Stimulated activated CD4-positive, alpha-beta T cell treated with anti-CD3 and anti-CD28 coated beads, TNF-alpha, amount 100 ng/mL, for 1 hour (primary cell): ENCODE measurements at regions not wholly inside any gene's neighbourhood (a gene's known extent, or its start where the extent isn't known, plus 50 kb on each side); places are given as distances from the start of the nearest gene placed in this dataset.

Source experiments
- DNase-seq, 3 donors: peaks; one replicate each; pipeline ENCODE4 v3.0.0-alpha.2; 2020; ENCODE audit warnings: low read depth in 3 of 3, low spot score in 1 of 3

DNA sequence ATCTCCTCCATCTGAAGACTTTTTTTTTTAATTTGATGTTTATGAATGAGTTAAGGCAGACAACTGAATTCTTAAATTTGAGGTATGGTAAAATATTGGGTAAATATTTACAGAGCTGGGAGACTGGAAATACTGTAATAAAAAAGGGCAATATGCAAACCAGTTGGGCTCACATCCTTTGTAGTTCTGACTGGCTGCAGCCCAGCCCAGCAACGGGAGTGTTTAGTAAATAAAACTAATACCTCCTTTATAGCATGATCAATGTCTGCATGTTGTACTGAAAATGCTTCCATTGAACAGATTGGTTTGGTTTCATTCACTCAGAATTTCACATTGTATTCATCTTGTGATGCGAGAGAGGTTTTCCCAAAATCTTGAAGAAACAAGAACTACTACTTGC, 365.0 kb downstream of the DMRT2 start:
- no peak for DNase-seq

DNA sequence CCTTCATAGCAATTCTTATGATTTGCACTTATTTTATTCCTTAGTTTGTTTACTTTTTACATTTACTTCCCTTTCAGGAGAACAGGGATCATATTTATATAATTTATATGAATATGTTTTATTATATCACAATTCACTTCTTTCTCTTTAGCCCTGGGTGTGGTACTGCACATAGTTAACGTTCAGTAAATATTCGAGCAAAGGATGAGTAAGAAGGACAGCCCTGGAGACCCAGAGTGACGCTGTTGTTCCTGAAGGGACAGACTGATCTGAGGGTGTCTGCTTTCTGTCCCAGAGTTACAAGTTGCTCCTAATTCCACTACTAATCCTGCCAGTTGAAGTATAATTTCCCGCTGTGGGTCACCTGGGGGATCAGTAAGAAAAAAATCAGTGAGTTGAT, 366.1 kb downstream of the DMRT2 start:
- no peak for DNase-seq

DNA sequence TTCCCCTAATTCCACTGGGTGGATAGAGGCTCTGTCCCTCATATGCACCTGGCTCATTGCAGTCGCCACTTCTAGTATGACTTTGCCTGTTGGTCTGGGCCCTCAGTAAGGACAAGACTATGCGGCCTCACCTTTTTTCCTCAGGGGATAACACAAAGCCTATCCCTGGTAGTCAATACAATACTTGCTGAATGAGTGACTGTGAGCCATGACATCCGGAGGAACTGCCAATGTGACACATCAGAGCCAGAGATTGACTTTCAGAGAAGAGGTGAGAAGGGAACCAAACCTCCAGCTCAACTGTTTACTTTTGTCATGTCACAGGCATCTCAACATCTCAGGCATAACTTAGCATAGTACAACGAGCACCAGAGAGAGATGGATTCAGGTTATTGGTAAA, 371.3 kb downstream of the DMRT2 start:
- no peak for DNase-seq

DNA sequence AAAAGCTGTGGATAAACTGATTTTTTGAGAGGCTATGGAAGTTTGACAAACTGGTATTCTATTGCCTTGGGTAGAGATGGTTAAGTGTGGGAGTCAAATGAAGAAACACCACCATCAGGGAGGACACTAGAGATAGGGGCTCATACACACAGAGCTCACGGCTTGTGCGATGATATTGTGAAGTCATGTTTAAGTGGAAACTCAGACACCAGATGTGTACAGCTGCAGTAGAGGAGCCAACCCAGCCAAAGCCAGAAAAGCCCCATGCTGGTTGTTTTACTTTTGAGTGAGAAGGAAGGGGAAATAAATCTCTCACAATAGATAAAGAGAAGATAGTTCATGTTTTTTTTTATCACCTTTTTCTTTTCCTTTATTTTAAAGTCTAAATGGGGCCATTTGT, 377.7 kb downstream of the DMRT2 start:
- no peak for DNase-seq

DNA sequence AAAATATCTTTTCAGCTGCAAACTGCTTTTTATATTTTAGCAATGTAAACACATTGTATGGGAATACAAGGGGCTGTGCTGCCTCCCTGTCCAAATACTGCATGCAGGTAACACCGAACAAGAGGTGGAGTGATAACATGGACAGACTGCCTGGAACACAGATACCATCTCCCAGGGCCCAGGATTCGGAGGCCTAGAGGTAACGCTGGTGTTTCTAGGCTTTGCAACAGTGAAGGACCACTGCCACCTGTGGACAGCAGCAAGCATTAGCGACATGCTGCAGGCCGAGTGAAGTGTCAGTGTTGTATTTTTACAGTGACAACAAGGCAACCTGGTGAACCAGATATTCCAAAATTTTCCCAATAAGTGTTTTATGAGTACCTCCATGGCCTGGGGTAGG, 379.1 kb downstream of the DMRT2 start:
- no peak for DNase-seq

DNA sequence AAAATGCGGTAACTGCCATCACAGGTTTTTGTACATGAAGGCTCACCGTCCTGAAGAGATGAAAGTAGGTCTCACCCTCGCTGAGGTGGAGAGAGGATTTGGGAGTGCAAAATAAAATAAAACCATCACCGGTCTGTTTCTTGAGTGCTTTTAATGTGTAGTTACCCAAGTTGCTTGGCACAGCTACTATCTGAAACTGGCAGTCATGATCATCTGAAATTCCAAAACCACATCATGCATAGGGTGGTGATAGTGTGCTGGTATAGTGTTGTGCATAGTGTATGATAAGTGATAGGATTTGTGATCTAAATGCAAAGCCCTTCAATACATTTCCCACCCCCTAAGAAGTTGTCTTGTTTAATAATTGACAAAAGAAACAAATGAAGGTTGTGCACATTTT, 381.3 kb downstream of the DMRT2 start:
- DNase-seq: no peak

DNA sequence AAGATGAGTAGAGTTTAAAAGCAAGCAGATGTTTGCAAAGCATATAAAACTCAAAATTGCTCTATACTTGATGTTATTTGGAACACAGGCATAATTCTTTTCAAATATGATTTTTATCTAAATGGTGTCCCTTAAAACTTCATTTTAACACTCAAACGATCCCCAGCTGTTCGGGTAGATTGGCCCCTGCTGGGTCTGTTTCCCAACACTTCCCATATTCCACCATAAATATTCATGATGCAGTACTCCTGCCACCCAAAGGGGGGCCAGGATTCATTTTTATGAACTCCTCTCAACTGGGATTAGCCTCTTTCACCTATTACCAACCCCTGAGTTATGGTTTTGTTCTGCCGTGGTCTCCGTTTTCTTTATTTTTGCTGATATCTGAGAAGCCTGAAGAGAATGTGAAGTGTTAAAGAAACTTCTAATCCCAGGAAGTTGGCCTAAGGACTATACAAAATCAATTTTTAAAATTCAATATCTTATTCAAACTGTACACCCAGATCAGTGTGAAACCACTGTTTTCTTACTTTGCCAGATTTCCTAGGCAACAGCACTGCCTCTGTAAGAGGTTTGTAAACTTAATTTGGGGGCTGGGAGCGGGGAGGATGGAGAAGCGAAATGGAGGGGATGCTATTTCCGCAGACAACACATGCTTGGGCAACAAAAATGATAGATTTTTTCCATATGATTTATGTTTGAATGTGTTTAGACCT, 384.1 kb downstream of the DMRT2 start:
- DNase-seq: no peak

DNA sequence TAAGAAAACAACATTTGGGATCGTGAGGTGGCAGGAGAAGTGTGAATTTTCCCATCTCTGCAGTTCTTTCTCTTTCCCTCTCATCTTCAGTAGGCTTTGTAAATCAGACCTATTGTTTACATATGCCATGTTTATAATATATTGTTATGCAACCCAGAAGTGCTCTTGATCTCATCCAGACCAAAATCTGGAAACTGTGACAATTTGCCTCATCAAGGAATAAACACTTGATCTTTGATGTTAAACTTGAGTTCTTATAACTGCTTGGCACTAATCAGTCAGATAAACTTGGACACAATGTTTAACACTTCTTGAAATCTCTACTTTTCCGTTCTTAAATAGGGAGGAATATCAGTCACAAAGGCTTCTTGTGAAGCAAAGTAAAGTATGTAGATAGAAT, 384.7 kb downstream of the DMRT2 start:
- no peak for DNase-seq

DNA sequence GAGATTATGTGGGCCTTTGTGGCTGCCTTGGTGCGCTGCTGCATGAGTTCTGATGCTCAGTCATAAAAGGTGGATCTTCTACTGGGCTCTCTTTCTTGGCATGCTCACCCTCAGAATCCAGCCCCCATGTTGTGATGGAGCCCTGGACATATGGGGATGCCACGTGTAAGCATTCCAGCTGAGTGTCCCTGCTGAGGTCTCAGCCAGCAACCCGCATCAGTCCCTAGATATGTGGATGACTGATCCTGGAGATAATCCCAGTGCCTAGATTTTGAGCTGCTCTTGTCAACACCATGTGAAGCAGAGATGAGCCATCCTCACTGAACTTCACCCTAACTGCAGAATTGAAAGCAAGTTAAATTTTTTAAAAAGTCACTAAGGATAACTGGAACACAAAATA, 390.1 kb downstream of the DMRT2 start:
- DNase-seq: no peak

DNA sequence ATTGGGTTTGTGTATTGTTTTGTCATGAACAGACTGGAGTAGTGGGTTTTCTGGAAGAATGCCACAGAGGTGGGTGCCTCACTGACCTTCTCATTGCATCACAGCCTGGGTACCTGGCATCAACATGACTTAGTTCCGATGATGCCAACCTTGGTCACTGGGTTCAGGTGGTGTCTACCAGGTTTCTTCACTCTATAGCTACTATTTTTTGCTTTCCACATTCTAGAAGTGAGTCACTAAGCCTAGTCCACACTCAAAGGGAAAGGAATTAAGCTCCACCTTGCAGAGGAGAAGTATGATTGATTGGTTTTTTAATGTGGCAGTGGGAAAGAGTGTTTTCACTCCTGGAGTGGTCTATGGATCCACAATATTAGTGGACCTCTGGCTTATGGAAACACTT, 391.9 kb downstream of the DMRT2 start:
- no peak for DNase-seq

DNA sequence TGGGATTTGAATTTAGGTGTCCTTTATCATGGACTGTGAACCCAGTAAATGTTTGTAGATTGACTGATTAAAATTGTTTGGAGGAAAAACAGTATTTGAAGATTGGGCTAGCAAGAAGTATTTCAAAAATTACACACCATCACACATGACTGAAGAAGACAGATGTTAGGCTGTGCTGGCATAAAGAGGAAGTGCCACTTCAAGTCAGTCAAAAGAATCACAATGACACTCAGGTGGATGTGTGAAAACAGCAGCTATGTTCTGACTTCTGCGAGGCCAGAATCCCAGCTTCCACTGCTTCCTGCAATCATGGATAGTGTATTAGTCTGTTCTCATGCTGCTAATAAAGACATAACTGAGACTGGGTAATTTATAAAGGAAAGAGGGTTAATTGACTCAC, 393.3 kb downstream of the DMRT2 start:
- DNase-seq: no peak

DNA sequence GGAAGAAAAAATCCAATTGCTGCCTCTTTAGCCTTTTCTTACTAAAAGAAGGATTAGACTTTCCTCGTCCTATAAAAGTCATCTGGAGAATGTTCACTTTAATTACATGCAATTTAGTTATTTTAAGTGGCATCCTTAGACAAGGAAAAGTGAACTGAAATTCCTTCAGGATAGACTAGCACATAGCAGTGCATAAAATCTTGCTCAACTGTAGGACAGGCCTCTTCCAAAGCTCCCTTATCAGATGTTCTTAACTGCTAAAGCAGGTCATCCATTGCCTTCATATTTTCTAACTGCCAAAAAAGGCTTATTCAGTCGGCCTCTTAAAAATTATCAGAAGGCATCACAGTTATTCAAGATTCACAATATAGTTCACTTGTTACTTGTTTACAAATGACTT, 396.5 kb downstream of the DMRT2 start:
- no peak for DNase-seq

DNA sequence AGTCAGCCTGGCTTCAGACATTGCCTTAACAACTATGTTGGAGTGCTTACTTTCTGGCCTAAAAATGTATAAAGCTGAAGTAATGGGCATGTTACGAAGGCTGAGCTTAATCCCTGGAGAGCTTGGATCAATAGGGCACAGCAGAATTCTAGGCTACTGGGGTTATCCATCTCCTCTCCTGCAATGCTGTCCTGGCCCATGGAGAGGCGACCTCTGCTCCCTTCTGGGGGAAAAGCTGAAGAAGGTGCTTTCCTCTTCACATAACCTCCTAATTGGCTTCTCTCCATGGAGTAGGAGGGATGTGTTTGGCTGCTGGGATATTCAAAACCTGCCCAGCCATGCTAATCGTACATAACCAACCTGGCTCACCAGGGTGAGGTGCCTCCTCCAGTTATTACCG, 403.5 kb downstream of the DMRT2 start:
- no peak for DNase-seq

DNA sequence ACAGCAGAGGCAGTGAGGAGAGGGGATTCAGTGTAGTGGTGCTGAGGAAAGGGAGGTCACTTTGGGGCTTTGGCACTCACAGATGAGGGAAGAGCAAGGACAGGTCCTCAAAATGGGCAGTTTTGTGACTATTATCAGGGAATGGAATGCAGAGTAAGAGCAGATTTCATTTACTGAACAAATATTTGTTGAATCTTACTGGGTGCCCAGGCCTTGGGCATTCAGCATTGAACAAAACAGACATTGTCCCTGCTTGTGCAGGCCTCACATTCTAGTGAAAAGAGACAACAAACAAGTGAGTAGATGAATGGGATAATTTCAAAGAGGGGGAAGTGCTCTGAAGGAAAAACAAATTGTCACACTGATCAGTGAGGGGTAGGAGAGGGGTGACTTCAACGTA, 404.1 kb downstream of the DMRT2 start:
- DNase-seq: no peak

DNA sequence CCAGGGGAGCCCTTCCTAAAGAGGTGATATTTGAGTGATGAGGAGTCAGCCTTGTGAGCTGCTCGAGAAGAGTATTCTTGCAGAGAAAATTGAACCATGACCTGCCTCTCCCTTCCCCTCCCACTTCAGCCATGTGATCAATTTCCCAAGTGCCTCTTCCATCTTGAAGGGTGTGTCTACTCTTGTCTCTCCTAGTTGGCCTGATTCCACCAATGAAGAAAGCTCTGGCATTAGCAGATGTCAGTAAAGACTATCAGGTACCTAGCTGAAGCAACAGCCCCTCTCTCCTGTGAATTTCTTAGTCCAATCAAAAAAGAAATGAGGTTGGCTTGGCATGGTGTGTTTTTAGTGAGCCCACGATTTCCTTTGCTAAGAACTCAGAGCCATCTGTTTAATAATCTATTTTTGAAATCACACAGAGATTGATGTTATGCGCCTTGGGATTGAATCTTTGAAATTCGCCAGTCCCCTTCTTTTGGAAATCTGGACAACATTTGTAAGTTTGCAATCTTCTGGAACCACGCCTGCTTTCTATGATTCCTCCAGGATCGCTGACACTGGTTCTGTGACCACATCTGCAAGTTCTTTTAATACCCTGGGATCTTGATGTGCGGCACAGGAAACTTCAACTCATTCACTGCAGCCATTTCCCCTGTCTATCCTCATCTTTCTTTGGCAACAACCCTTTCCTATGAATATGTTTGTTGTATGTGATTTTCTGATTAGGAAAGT, 404.6 kb downstream of the DMRT2 start:
- no peak for DNase-seq

DNA sequence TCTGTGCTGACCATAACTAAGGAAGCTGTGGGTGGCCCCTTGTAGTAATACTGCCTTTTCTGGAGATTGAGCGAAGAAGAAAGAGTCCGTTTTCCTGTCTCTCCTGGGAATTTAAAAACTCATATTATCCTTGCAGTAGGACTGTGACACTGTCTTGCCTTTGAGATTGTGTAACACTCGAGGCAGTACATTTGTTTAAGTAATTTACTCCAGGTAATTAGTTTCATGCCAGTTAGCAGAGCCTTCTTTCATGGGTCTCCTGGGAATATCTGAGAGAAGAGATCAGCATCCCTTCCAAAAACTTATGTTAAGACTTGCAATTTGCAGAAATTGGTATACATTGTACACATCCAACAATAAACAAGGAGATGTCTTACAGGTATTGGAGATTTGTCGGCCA, 405.6 kb downstream of the DMRT2 start:
- no peak for DNase-seq

DNA sequence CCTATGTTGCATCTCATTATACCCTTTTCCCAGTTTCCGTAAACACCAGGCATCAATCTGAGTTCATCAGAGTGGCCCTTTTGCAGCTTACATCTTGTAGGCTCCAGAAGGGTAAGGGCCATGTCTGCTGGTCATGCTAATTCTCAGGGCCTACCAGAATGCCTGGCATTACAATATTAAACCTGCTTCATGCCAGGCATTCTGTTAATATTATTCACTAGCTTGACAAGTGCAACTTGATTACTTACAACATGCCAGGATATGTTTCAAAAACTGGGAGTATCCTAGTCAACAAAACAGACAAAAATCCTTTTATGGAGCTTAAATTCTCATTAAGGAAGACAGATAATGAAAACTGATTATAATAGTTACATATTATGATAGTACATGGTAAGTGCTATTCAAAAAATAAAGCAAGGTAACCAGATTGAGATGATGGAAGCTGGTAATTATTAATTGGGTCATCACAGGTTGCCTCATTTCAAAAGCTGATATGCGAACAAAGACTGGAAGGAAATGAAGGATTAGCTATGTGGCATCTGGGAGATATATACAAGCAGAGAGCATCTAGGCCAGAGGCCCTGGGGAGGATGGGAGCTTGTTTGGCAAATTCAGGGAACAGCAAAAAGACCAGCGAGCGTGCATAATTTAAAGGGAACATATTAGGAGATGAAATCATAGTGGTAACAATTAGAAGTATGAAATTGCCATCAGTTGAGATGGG, 406.3 kb downstream of the DMRT2 start:
- DNase-seq: no peak

DNA sequence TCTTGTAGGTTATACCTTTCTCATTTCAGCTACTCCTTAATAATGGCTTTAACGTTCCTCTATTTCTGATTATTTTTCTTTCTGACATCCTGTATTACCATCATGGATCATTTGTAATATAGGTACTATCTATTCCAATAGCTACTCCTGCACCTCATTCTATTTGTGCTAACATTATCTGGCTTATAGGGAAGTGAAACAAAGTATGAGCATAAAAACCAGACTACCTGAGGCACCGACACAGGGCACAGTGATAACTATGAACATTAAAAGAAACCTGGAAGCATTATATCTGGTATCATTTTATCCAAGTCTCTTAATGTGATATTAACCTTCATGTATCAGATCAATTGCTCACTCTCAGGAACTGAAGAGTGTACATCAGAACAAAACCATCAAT, 407.3 kb downstream of the DMRT2 start:
- no peak for DNase-seq

DNA sequence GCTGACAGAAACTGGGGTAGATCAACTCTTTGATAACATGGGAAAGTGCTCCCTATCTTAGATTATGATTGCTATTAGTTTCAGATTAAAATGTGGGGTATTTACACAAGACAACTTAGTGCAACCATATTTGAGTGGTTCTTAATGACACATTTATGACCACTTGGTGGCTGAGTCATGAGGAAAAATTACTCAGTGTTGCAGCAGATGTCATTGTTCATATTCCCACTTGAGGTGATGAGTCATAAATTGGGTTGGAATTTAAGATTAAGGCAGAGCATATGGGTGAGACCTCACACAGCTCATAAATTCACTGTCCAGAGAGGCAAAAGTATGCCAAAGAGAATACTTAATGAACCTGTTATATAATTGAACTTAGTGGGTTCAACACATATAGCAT, 408.3 kb downstream of the DMRT2 start:
- DNase-seq: no peak

DNA sequence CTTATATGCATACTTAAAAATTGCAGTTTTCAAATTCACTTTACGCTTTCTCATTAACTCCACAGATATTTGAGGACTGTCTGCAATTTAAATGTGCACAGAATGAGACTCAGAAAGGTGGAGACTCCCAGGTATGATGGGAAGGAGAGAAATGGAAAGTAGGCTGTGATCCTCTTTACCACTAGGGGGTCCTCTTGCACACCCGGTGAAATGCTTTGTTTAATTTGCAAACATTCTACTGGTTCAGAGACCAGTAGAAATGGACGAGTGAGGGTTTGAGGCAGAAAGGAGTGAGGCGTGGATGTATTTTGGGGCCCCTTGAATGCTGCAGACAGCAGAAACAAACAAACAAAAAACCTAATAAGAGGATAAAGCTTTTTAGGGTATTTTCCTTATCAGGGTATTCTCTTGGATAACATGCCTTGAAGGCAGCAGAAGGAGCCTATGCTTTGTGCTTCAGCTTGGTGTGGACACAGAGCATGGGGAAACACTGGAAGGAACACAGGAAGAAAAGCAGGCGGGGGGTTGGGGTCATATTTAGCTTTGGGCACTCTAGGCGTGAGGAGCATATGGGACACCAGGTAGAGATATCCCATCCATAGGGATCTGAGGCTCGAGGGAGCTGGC, 410.1 kb downstream of the DMRT2 start:
- no peak for DNase-seq

DNA sequence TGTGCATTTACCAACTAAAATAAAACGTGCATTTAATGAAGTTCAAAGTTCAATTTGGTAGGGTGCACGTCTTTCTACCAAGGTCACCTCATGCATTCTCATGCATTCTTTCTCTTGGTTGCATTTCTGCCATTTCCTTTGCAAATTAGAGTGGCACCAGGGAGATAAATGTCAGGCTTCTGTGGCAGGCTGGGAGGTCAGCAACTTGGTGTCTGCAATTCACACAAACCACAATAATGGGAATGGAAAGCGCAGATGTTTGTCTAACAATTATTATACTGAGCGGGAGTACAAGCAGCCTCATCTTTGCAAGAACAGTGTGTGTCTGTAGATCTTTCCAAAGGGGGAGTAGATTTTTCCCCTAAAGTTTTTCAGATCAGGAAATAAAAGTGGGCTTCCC, 411.7 kb downstream of the DMRT2 start:
- DNase-seq: no peak
